Activated B cell treated with CpG ODN at 0.5 μM for 24 hours (primary cell): ENCODE measurements at regions not wholly inside any gene's neighbourhood (a gene's known extent, or its start where the extent isn't known, plus 50 kb on each side); places are given as distances from the start of the nearest gene placed in this dataset.

Experiments used
- ATAC-seq: fragments of 200-7000 bp; cut with Tn5 transposase; one replicate; pipeline ENCODE4 v1.10.0; 2021; ENCODE audit warnings: low read depth, mild to moderate bottlenecking, moderate library complexity
- CTCF ChIA-PET: fragments of 350-600 bp; sonication (Branson Sonifier 250); formaldehyde crosslinking; loops from one replicate; lab custom pipeline; 2021; ENCODE audit warnings: antibody characterized with exemption; lab: Charles Lee
- POLR2A ChIA-PET: fragments of 350-600 bp; sonication (Branson Sonifier 250); formaldehyde crosslinking; loops from one replicate; lab custom pipeline; 2021; ENCODE audit warnings: antibody characterized with exemption; lab: Charles Lee
- DNase-seq: peaks from one replicate; pipeline ENCODE4 v3.0.0; 2022
- H3K27ac Mint-ChIP-seq: one replicate; pipeline ENCODE4 v1.8.0; 2020; ENCODE audit warnings: mixed read lengths
- H3K27me3 Mint-ChIP-seq: one replicate; pipeline ENCODE4 v1.8.0; 2021; ENCODE audit warnings: mixed read lengths
- H3K36me3 Mint-ChIP-seq: one replicate; pipeline ENCODE4 v1.8.0; 2021; ENCODE audit warnings: low read depth, mixed read lengths
- H3K4me1 Mint-ChIP-seq: one replicate; pipeline ENCODE4 v1.8.0; 2021; ENCODE audit warnings: mixed read lengths
- H3K4me3 Mint-ChIP-seq: one replicate; pipeline ENCODE4 v1.8.0; 2020; ENCODE audit warnings: mild to moderate bottlenecking, mixed read lengths
- H3K9me3 Mint-ChIP-seq: one replicate; pipeline ENCODE4 v1.8.0; 2020; ENCODE audit warnings: mixed read lengths
- intact Hi-C: fragments of 100-400 bp; cut with micrococcal nuclease; formaldehyde crosslinking; loops from one replicate; pipeline ENCODE4 v1.15.1; 2024
- TF ChIP-seq, protein P1 (sequence below): fragments of 200-600 bp; IDR thresholded peaks from one replicate; pipeline ENCODE4 v1.8.0; 2022; ENCODE audit warnings: antibody characterized with exemption, mild to moderate bottlenecking

DNA sequence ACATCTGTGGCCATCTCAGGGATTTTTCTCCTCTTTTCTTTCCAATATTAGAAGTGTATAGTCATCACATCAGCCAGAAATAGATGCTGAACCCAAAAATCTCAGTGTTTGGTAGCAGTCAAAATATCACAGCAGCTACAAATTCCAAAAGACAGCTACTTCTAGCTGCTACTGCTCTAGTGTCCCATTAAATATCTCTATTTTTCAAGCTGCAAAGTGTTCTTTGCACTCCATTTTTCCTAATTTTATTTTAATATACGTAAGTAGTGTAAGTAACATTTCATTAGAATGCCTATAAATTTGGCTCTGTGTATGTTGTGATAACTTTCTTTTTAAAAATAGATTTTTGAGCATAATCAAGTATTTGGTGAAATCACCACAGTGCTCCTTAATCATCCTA lies 967.3 kb downstream of the BCL11A start:
- ATAC-seq (no peak), DNase-seq (no peak)
- no peaks in the 10 kb centered on the region for H3K27me3 Mint-ChIP-seq
- H3K4me1 Mint-ChIP-seq = peaks cover 10% of the 10 kb centered on the region
- no peak overlapping the region for H3K27ac Mint-ChIP-seq
- no peak overlapping the region for H3K4me3 Mint-ChIP-seq
- ChIA-PET CTCF (interaction anchor here (1.9 kb wide), 1 partner anchor 11 kb away, joined by 4 read pairs; no protein-coding TSS in a partner anchor), POLR2A (no interaction called here)
- H3K9me3 Mint-ChIP-seq = no peaks in the 10 kb centered on the region
- TF ChIP-seq, protein P1, sequence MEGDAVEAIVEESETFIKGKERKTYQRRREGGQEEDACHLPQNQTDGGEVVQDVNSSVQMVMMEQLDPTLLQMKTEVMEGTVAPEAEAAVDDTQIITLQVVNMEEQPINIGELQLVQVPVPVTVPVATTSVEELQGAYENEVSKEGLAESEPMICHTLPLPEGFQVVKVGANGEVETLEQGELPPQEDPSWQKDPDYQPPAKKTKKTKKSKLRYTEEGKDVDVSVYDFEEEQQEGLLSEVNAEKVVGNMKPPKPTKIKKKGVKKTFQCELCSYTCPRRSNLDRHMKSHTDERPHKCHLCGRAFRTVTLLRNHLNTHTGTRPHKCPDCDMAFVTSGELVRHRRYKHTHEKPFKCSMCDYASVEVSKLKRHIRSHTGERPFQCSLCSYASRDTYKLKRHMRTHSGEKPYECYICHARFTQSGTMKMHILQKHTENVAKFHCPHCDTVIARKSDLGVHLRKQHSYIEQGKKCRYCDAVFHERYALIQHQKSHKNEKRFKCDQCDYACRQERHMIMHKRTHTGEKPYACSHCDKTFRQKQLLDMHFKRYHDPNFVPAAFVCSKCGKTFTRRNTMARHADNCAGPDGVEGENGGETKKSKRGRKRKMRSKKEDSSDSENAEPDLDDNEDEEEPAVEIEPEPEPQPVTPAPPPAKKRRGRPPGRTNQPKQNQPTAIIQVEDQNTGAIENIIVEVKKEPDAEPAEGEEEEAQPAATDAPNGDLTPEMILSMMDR = no peak
- H3K36me3 Mint-ChIP-seq = no peaks in the 10 kb centered on the region
- intact Hi-C loops = no loop called here

DNA sequence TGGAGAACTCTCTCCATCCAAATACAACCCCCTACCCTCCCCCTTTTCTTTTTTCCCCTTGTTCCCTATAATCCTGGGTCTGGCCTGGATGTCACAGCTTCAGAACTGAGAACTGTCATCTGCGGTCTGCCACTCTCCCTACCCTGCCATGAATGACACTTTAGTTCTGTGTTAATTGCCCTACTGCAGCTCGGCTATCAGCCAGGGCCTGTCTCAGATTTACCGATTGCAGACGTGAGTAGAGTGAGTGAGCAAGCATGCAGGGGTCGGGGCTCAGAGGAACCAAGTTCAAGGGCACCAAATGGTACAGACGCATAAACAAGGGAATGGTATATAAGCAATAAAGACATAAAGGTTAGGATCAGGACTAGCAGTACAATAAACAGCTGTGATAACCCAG lies 967.8 kb downstream of the BCL11A start:
- CTCF ChIA-PET = interaction anchor here (1.0 to 1.9 kb wide), 2 partner anchors 10 to 560 kb away, joined by 3 to 4 read pairs; no protein-coding TSS in a partner anchor
- no peak for ATAC-seq
- no peaks in the 10 kb centered on the region for H3K36me3 Mint-ChIP-seq
- TF ChIP-seq, protein P1 = no peak
- no peak overlapping the region for H3K27ac Mint-ChIP-seq
- intact Hi-C loops = loop anchor here (2.0 kb wide), 1 partner anchor 1825 kb away; no protein-coding TSS in a partner anchor
- peaks cover 10% of the 10 kb centered on the region for H3K4me1 Mint-ChIP-seq
- H3K9me3 Mint-ChIP-seq = no peaks in the 10 kb centered on the region
- H3K27me3 Mint-ChIP-seq = no peaks in the 10 kb centered on the region
- POLR2A ChIA-PET = no interaction called here
- H3K4me3 Mint-ChIP-seq = no peak overlapping the region
- no peak for DNase-seq

DNA sequence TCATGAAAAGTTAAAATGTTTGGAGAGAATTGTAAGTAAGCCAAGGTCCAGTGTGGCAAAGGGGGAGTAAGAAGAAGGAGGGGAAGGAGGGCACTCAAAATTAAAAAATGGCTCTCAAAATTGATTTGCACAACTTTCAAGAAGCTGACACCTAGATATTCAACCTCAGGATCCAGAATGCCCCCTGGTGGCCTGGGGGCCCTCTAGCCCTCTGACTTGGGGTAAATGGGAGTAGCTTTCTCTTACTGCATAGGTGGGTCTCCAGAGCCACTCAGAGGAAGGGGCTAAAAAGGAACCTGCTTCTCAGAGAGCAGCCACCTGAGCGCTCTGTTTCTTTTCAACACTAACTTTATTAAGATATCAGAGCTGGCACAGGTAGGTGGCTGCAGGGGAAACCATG lies 968.5 kb downstream of the BCL11A start:
- intact Hi-C loops = loop anchor here (2.0 kb wide), 1 partner anchor 1824 kb away; no protein-coding TSS in a partner anchor
- CTCF ChIA-PET = interaction anchor here (0.9 to 1.9 kb wide), 4 partner anchors 9 to 1090 kb away, joined by 3 to 4 read pairs (median 3); no protein-coding TSS in a partner anchor
- TF ChIP-seq, protein P1 = no peak
- no peak for ATAC-seq
- no peak overlapping the region for H3K4me3 Mint-ChIP-seq
- DNase-seq = no peak
- H3K36me3 Mint-ChIP-seq = no peaks in the 10 kb centered on the region
- no peaks in the 10 kb centered on the region for H3K27me3 Mint-ChIP-seq
- POLR2A ChIA-PET = no interaction called here
- no peak overlapping the region for H3K27ac Mint-ChIP-seq
- H3K9me3 Mint-ChIP-seq = no peaks in the 10 kb centered on the region
- peaks cover 10% of the 10 kb centered on the region for H3K4me1 Mint-ChIP-seq

DNA sequence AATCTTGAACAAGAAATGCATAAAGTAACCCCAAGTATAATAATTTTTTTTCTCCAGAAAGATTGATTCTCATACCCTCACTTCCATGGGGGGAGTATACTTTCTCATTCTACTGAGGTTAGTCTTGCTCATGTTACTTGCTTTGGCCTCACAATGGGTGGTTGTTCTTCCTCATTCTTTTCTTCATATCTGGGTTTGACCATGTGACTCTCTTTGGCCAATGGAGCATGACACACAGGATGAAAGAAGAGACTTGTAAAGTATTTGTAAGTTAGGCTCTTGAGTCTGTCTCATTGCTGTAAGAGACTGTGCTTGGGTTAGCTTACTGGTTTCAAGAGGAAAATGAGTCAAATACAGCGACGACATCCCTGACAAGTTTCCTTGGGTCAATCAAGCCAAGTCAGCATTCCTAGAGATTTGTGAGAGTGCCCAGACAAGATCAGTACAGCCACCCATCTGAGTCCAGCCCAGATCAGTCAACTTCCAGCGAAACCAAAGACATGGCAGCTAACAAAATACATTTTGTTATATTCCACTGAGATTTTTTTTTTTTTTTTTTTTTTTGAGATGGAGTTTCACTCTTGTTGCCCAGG lies 970.2 kb downstream of the BCL11A start:
- Mint-ChIP-seq H3K36me3 (no peaks in the 10 kb centered on the region), H3K9me3 (no peaks in the 10 kb centered on the region), H3K27ac (no peak overlapping the region), H3K4me1 (peaks cover 10% of the 10 kb centered on the region), H3K27me3 (no peaks in the 10 kb centered on the region), H3K4me3 (no peak overlapping the region)
- DNase-seq = no peak
- ChIA-PET POLR2A (interaction anchor here (0.6 kb wide), 1 partner anchor 863 kb away, joined by 4 read pairs; no protein-coding TSS in a partner anchor), CTCF (no interaction called here)
- no peak for ATAC-seq
- TF ChIP-seq, protein P1 = no peak
- intact Hi-C loops = no loop called here

DNA sequence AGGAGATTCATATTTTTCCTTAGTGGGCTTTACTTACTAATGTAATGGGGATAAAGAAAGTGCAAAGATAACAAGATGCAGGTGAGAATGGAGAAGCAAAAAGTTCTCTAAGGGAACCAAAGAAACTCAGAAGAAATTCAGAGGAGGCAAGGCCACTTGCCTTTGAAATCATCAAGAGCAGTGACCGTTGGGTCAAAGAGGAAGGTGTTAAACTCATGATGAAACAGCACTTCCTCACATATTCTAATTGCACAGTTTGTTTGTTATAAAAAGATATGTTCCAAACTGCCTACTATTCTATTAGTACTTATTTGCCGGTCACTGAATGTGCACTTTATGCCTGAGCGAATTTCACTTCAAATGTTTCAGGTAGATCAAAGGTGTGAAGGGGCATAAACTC lies 975.1 kb downstream of the BCL11A start:
- Mint-ChIP-seq H3K27ac (no peak overlapping the region), H3K4me1 (peaks cover 16% of the 10 kb centered on the region), H3K9me3 (no peaks in the 10 kb centered on the region), H3K27me3 (no peaks in the 10 kb centered on the region), H3K4me3 (no peak overlapping the region), H3K36me3 (no peaks in the 10 kb centered on the region)
- DNase-seq (no peak), ATAC-seq (no peak)
- CTCF ChIA-PET = no interaction called here
- intact Hi-C loops = no loop called here
- POLR2A ChIA-PET = no interaction called here
- TF ChIP-seq, protein P1 = no peak
